GM19025 (cell line): ENCODE measurements at regions not wholly inside any gene's neighbourhood (a gene's known extent, or its start where the extent isn't known, plus 50 kb on each side); places are given as distances from the start of the nearest gene placed in this dataset.

Experiments
- ATAC-seq: cut with Tn5 transposase; IDR thresholded peaks from one replicate; pipeline ENCODE4 v1.9.1; 2021; ENCODE audit warnings: mild to moderate bottlenecking, low read depth, moderate library complexity; ENCODE audit not compliant: unreplicated experiment

DNA sequence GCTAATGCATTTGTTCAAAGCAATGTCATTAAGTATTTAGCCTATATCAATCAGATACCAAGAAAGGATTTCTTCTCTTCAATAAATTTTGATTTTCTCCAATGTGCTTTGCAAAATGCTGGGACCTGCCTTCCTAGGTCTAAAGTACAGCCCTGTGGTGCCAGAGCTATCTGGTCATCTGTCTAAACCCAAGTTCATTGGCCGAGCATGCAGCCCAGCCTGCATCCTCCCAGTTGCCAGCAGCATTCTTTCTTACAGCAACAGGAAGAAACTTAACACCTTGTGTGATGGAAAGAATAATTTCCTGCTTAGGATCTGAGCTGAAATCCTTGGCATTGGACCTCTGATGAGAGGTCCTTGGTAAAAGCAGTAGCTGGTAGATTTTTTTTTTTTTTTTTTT lies 310.0 kb downstream of the RBM26 start:
- no peak for ATAC-seq

DNA sequence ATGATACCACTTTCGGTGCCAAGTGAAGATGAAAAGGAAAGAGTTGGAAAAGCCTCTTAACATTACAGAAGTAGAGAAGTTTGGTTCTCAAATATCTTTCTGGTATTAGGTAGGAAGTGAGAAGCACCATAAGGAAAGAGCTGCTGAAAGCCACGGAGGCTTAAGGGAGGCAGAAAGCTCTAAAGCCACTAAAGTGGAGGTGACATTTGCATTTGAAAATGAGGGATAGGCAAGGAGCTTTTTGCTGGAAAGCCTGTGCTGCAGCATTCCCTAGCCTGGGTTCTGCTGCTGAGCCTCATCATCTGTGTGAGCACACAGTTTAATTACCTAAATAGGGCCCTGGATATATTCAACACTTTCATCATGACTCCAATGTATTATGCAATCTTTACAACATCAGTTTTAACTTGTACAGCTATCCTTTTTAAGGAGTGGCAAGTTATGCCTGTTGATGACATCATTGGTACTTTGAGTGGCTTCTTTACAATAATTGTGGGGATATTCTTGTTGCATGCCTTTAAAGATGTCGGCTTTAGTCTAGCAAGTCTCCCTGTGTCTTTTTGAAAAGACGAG lies 315.4 kb downstream of the RBM26 start:
- no peak for ATAC-seq

DNA sequence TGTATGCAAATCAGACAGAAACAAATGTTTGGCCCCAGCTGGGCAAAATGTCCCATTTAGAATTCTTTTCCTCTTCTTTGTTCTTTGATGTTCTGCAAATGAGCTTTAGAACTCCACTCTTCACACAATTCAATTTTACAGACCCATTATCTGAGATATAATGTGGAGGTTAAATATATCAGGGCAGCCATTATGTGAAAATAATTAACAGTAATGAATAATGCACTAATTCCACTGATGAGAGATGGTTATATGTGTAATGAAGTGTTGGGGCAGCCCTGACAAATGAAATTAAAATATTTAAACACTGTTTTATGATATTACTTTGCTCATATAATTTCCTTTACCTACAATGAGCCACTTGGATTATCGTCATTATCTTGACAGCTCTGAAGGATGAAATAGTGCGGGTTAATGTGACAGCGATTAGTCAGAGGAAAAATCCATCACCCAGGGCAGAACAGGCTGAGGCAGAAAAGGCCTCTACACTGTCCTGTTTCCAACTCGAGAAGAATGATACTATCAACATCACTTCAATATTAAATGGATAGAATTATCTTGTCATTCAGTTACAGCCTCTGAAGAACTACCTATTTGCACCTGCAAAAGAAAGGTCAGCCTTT lies 321.1 kb downstream of the RBM26 start:
- ATAC-seq = no peak

DNA sequence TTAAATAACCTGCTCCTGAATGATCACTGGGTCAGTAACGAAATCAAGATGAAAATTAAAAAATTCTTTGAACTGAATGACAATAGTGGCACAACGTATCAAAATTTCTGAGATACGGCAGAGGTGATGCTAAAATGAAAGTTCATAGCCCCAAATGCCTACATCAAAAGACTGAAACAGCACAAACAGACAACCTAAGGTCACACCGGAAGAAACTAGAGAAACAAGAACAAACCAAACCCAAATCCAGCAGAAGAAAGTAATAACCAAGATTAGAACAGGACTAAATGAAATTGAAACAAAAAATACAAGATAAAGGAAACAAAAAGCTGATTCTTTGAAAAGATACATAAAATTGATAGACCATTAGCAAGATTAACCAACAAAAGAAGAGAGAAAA lies 324.1 kb downstream of the RBM26 start:
- no peak for ATAC-seq

DNA sequence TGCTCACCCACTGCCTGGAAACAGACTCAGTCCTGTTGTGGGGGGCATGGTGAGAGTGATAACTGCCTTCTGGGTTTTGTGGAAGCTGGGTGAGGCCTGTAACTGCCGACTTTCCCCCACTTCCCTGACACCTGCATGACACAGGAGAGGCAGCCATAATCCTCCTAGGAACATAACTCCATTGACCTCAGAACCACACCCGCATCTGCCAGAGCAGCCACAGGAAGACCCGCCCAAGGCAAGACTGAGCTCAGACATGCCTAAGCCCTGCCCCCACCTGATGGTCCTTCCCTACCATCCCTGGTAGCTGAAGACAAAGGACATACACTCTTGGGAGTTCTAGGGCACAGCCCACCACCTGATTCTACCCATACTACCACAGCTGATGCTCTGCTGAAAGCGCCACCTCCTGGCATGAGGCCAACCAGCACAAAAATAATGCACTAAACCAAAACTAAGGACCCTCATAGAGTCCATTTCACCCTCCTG lies 326.7 kb downstream of the RBM26 start:
- no peak for ATAC-seq

DNA sequence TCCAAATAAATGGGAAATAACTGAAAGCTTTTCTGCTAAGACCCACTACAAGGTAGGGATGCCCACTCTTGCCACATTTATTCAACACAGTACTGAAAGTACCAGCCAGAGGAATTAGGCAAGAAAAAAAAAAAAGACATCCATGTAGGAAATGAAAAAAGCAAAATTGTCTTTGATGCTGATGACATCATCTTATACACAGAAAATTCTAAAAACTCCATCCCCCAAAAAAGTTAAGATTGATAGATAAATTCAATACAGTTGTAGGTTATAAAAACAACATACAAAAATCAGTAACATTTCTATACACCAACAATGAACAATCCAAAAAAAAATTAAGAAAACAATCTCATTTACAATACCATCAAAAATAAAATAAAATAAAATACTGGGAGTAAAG lies 330.4 kb downstream of the RBM26 start:
- ATAC-seq = no peak

DNA sequence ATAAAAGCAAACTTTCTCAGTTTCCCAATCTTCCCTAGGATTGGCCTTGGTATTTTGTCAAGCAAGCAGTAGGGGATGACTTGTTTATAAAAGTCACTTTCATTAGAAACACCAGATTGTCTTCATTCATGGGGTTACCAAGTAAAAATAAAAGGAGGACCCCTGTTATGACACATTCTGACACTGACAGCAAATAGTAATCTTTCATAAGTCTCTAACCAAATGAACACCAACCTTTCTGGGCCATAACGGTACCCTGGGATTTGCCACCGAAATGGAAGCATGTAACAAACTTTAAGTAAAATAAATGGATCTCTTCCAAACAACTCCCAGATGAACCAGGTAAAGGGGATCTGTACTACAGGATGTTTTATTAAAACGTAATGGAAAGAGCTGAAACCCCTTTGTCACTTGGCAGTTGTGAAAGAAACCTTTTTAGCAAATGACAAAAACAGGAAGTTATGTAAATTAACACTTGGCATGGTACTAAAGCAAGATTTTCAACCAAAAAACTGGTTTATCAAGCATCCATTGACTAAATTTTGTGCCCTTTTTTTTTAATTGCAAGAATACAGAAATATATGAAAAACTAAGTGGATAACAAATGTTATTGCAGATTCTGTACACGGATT lies 335.6 kb downstream of the RBM26 start:
- peak; percentile 48 for ATAC-seq

DNA sequence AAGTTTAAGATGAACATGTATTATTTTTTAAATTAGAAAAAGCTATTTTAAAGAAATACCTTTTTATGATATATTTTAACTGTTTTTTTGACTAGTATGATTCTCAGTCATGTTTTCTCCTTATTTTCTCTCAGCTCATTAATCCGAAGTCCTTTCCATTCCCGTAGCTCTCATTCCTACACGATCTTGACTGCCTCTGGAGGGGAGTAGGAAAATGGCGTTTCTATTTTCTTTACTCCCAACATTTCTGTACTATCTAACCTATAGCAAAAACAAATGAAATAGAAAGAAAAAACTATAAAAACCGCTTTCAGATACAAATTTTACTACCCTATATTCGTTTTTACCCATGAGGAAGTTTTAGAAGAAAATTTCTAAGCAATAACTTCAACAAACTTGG lies 343.8 kb downstream of the RBM26 start:
- no peak for ATAC-seq

DNA sequence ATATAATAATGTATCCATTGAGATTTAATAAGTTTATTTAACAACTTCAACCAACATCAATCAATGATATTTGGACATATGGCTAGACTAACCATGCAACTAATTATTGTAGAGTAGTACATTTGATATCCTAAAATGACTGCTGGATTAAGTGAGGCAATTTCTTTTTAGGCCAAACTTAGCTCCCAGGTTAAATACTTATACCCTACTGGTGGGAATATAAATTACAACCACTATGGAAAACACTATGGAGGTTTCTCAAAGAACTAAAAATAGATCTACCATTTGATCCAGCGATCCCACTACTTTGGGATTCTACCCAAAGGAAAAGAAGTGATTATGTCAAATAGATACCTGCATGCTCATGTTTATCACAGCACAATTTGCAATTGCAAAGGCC lies 345.8 kb downstream of the RBM26 start:
- no peak for ATAC-seq

DNA sequence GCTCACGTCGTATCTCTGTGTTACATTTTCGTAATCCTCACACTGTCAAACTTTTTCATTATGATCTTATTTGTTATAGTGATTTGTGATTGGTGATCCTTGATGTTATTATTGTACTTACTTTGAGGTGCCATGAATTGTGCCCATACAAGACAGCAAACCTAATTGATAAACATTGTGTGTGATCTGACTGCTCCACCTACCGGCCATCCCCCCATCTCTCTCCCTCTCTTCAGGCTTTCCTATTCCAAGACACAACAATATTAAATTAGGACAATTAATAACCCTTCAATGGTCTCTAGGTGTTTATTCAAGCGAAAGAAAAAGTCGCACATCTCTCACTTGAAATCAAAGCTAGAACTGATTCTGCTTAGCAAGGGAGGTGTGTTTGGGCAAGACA lies 349.3 kb downstream of the RBM26 start:
- no peak for ATAC-seq

DNA sequence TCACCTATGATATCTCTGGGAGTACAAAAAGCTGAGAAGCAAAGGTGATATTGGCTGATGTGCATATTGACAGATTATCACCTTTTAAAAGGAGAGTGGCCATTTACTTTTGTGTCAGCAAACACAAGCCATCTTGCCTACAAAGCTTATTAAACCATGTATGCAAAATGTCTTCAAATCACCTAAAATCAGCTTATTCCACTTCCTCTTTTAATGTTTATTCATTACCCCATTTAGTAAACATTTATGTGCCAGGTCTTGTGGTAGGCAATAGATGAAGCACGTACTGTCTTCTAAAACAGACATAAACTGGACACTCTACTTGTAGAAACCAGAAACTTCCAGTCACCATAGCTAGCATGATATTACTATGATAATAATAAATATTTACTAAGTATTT lies 354.6 kb downstream of the RBM26 start:
- no peak for ATAC-seq

DNA sequence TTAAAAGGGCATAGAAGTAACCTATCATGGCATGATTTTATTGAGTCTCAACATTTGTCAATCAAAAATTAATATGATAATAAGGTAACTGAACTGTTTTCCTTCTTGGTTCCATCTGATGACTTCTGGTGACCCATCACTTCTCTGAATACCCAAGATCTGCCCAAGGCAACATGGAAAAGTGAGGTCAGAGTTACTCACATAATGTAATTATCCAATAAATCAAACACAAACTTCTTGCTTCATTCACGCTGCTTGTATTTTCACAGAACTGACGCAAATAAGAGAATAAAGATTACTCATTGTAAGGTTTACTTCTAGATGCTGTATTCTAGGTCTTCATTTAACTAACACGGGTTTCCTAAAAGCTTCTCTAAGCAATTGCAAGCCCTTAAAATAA lies 361.6 kb downstream of the RBM26 start:
- ATAC-seq = no peak

DNA sequence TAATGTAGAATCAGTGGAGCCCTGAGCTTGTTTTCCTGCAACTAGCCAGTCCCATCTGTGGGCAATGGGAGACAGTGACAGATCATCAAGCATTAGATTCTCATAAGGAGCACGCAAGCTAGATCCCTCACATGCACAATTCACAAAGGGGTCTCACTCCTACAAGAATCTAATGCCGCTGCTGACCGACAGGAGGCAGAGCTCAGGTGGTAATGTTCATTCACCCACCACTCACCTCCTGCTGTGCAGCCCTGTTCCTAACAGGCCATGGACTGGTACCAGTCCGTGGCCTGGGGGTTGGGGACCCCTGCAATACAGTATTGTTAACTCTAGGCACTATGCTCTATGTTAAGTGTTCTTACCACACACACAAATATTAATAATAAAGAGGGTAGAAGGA lies 362.8 kb downstream of the RBM26 start:
- ATAC-seq = no peak

DNA sequence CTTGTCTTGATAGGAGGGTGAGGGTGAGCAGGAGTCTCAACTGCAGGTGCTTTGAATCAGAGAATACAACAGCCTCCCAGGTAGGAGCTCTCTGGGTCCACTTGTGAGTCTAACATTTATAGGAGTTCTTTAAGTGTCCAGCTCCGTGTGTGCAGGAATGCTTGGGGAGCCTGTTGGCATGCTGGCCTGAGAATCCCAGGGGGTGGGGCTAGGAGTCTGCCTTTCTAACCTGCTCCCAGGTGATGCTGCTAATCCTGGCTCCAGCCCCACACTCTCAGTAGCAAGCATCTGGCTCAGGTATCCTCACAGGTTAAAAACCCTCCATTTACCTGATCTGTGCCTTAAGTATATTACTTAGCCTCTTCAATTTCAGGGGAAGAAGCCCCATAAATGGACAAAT lies 368.9 kb downstream of the RBM26 start:
- no peak for ATAC-seq

DNA sequence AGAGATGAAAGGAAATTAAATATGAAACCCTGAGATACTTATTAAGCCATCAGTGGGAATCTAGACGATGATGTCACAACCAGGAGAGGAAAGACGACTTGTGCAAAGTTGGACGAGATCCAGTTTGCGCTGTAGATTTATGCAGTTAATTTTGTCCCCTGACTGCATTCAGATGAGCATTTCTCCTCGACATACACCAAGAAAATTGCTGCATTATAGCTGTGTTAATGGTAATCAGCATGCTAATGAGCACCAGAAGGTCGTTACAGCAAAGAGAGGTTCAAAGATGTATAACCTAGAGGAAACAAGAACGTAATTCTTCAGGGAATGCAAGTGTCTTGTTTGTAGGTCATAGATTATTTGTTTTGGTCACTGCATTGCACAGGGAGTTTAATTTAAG lies 371.7 kb downstream of the RBM26 start:
- no peak for ATAC-seq

DNA sequence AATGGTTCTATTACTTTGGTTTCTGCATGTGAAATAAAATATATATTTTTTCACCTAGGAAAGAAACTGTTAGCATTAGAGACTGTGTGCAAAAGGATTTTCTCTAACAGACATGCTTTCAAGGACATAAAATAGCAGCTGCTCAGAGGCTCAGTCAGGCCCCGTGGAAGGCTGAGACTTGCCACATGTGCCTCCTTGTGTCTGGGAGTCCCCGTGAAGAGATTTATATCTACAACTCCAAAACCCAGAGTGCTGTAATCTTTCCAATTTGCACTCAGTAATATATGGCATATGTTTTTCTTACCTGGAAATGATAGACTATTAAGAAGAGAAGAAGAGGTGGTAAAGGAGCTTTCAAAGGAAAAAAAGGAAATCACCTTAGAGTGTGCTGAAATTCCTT lies 371.6 kb upstream of the OBI1 start:
- no peak for ATAC-seq

DNA sequence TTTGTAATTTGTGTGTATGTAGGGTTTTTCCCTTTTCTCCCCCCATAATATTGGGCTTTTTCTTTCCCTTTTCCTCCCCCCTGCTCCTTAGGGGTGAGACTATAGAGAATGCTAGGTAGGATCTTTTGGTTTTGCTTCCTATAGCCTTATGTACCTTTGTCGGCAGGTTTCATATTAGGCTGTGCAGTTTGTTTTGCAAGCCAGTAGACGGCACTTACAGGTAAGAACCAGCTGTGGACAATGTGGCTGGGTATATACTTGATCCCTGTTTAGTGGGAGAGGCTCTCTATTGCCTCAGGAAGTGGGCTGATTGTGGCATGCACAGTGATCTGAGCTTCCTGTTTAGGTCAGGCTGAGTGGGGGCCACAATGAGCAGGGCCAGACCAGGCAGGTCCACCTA lies 359.2 kb upstream of the OBI1 start:
- ATAC-seq = no peak

DNA sequence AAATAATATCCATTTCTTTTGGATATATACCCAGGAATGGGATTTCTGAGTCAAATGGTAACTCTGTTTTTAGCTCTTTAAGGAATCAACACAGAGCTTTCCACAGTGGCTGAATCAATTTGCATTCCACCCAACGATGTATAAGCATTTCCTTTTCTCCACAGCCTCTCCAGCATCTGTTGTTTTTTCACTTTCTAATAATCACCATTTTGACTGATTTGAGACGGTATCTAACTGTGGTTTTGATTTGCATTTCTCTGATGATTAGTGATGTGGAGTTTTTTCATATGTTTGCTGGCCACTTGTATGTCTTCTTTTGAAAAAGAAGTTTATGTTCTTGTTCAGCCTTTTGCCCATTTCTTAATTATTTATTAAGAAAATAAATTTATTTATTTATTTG lies 352.2 kb upstream of the OBI1 start:
- no peak for ATAC-seq

DNA sequence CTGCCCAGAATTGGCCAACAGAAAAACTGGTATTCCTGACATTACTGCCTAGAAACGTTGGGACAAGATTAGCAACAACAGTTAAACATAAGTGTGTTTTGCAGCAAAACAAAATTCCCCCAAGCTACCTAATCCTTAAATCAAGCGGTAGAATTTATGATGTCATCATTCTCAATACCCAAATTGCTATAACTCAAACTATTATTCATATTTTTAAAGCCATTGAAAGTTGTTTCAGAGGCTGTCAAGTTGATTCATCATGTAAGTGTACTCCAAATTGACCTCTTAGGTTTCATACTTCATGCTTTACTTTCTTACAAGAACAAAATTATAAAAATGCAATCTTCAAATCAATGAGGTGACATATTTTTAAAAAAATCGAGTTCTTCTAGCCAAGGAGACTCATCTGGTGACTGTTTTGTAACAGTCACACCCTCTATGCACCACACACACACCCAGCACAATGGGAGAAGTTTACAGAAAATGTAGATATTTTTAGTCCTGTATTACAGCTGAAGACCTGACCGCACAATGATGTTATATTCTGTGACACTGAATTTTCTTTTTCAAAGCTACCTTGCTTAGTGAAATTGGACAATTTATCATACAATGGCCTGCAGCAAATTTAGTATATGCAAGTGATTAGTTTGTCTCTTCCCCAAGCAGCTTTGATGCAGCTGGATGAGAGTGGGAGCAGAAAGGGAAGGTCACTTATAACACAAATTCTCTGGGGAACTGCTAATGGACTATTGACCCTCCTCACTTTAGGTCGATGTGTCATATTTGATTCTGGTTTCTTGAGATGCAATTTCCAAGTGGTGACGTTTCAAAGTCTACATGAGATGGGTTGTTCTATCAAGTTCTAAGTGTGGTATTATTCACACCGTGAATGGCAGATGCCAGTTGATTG lies 345.3 kb upstream of the OBI1 start:
- ATAC-seq = no peak

DNA sequence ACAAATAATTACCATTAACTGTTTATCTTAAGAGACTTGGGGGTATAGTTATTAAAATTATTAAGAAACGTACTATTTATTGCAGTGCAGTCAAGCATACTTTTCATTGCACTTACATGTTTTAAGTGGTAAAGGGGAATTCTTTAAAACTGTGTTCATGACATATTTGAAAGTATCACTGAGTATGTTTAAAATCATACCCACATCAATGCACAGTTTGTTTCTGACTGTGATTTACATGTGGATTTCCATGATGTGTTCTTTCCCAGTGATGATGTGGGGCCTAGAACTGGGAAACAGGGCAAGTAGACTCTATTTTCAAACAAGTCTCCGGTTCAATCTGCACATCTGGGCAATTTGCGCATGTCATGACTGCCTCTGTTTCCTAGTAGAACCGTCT lies 340.5 kb upstream of the OBI1 start:
- ATAC-seq = no peak

DNA sequence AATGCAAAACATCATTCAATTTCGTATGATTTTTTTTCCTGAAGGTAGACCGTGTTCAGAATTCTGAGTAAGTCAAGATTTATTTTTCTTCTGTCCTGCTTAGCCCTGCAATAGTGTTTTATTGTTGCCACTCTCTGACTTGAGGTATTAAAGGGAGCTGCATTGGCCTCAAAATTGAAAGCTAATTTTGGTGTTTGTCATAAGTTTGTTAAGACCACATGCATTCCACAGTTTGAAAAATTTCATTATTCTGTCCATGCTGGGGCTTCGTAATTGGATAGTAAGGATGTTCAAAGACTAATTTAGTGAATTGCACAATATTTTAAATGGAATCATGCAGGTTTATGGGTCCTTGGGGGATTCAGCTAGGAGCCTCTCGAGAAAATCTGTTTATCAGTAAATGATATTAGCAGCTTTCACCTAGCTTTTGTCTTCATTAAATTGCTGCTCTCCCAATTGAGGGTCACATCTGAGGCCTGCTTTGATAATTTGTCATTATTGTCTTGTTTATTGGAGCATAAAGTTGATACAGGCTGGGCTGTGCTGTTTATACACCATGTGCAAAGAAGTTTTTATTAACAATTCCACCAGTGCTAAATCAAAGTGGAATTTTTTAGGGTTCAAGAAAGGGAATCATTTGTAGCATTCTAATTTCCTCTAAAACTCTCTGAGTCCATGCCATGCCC lies 339.8 kb upstream of the OBI1 start:
- no peak for ATAC-seq
